ENCODE measurements at regions not wholly inside any gene's neighbourhood (a gene's known extent, or its start where the extent isn't known, plus 50 kb on each side); places are given as distances from the start of the nearest gene placed in this dataset.
"Not testable (repeated sequence)": the region's sequence is repeated elsewhere in the genome, so short reads cannot be mapped to it uniquely, and the experiment has no call there.

GRCh38 chr11:104781719-104782376, 116.4 kb downstream of the CASP12 start:
- DNase-seq: no peak
- intact Hi-C loops (cut with DNase I): no loop called here

GRCh38 chr11:104781037-104781436, 117.2 kb downstream of the CASP12 start:
- intact Hi-C loops (cut with DNase I): no loop called here
- no peak for DNase-seq

- no peak for DNase-seq
- intact Hi-C loops (cut with DNase I): no loop called here
Observed at GRCh38 chr11:104776501-104777170, 121.6 kb downstream of the CASP12 start.

GRCh38 chr11:104774578-104774977, 123.7 kb downstream of the CASP12 start:
- no peak for DNase-seq
- intact Hi-C loops (cut with DNase I): no loop called here

GRCh38 chr11:104772806-104773241, 125.4 kb downstream of the CASP12 start:
- intact Hi-C loops (cut with DNase I): no loop called here
- peak in 23 of 42 donors; percentile 5 to 64 (median 38) for DNase-seq

- no peak for DNase-seq
- intact Hi-C loops (cut with DNase I): no loop called here
Observed at GRCh38 chr11:104771763-104772162, 126.5 kb downstream of the CASP12 start.

- intact Hi-C loops (cut with DNase I); DNase-seq: not testable (repeated sequence)
Observed at GRCh38 chr11:104771046-104771445, 127.2 kb downstream of the CASP12 start.

- no peak for DNase-seq
- intact Hi-C loops (cut with DNase I): no loop called here
Observed at GRCh38 chr11:104765401-104766095, 132.7 kb downstream of the CASP12 start.

- no peak for DNase-seq
Observed at GRCh38 chr11:104764710-104765045, 133.6 kb downstream of the CASP12 start.

GRCh38 chr11:104763930-104764709, 134.1 kb downstream of the CASP12 start:
- intact Hi-C loops (cut with DNase I): no loop called here

More at GRCh38 chr11:104764710-104765045, 133.6 kb downstream of the CASP12 start:
- intact Hi-C loops (cut with DNase I): no loop called here

GRCh38 chr11:104761511-104761910, 136.7 kb downstream of the CASP12 start:
- intact Hi-C loops (cut with DNase I): no loop called here

More at GRCh38 chr11:104763930-104764709, 134.1 kb downstream of the CASP12 start:
- DNase-seq: no peak

GRCh38 chr11:104759464-104759863, 138.8 kb downstream of the CASP12 start:
- DNase-seq: no peak
- intact Hi-C loops (cut with DNase I): no loop called here

More at GRCh38 chr11:104761511-104761910, 136.7 kb downstream of the CASP12 start:
- DNase-seq: no peak

- intact Hi-C loops (cut with DNase I): no loop called here
- DNase-seq: no peak
Observed at GRCh38 chr11:104738918-104739317, 159.3 kb downstream of the CASP12 start.

GRCh38 chr11:104738208-104738607, 160.1 kb downstream of the CASP12 start:
- no peak for DNase-seq
- intact Hi-C loops (cut with DNase I): no loop called here

- intact Hi-C loops (cut with DNase I): no loop called here
- no peak for DNase-seq
Observed at GRCh38 chr11:104736502-104736901, 161.8 kb downstream of the CASP12 start.

GRCh38 chr11:104734998-104735397, 163.3 kb downstream of the CASP12 start:
- no peak for DNase-seq
- intact Hi-C loops (cut with DNase I): no loop called here

GRCh38 chr11:104731890-104732289, 166.4 kb downstream of the CASP12 start:
- intact Hi-C loops (cut with DNase I): no loop called here
- DNase-seq: no peak

GRCh38 chr11:104728927-104729326, 169.3 kb downstream of the CASP12 start:
- intact Hi-C loops (cut with DNase I): no loop called here
- DNase-seq: no peak

- intact Hi-C loops (cut with DNase I): no loop called here
- DNase-seq: no peak
Observed at GRCh38 chr11:104727768-104728167, 170.5 kb downstream of the CASP12 start.

- DNase-seq: no peak
- intact Hi-C loops (cut with DNase I): no loop called here
Observed at GRCh38 chr11:104727095-104727494, 171.2 kb downstream of the CASP12 start.
